Neural progenitor cell (in vitro differentiated cells): ENCODE measurements at regions not wholly inside any gene's neighbourhood (a gene's known extent, or its start where the extent isn't known, plus 50 kb on each side); places are given as distances from the start of the nearest gene placed in this dataset.

Source experiments
- DNase-seq: peaks from one replicate; pipeline ENCODE4 v3.0.0-alpha.2; 2016; ENCODE audit warnings: low spot score
- H2AFZ ChIP-seq: fragments of 200-600 bp; sonication (generic); replicated peaks from 2 replicates; pipeline ENCODE4 v1.6.1; 2016; ENCODE audit warnings: antibody characterized with exemption
- H3F3A ChIP-seq: fragments of 200-600 bp; sonication (generic); 2 replicates; pipeline ENCODE4 v1.6.1; 2016; ENCODE audit warnings: antibody characterized with exemption, low read depth
- H3K27ac ChIP-seq: fragments of 200-600 bp; sonication (generic); 2 replicates; pipeline ENCODE4 v1.5.1; 2016; ENCODE audit warnings: mild to moderate bottlenecking
- H3K27me3 ChIP-seq: fragments of 200-600 bp; sonication (generic); 2 replicates; pipeline ENCODE4 v1.6.1; 2016; ENCODE audit warnings: mild to moderate bottlenecking, moderate library complexity
- H3K36me3 ChIP-seq: fragments of 200-600 bp; sonication (generic); 2 replicates; pipeline ENCODE4 v1.5.1; 2016
- H3K4me1 ChIP-seq: fragments of 200-600 bp; sonication (generic); 2 replicates; pipeline ENCODE4 v1.6.1; 2016; ENCODE audit warnings: mixed run types
- H3K4me2 ChIP-seq: fragments of 200-600 bp; sonication (generic); 2 replicates; pipeline ENCODE4 v1.6.1; 2016
- H3K4me3 ChIP-seq: fragments of 200-600 bp; sonication (generic); 2 replicates; pipeline ENCODE4 v1.5.1; 2016
- H3K79me2 ChIP-seq: fragments of 200-600 bp; sonication (generic); 2 replicates; pipeline ENCODE4 v1.6.1; 2016; ENCODE audit warnings: low read depth
- H3K9ac ChIP-seq: fragments of 200-600 bp; sonication (generic); 2 replicates; pipeline ENCODE4 v1.6.1; 2016
- H3K9me3 ChIP-seq: fragments of 200-600 bp; sonication (generic); 2 replicates; pipeline ENCODE4 v1.5.1; 2016; ENCODE audit warnings: low read depth
- H4K20me1 ChIP-seq: fragments of 200-600 bp; sonication (generic); 2 replicates; pipeline ENCODE4 v1.6.1; 2016; ENCODE audit warnings: low read depth
- H3K27ac Mint-ChIP-seq: 3 replicates; pipeline ENCODE4 v1.8.0; 2021; ENCODE audit warnings: mixed read lengths
- H3K27me3 Mint-ChIP-seq: 2 replicates; pipeline ENCODE4 v1.8.0; 2022; ENCODE audit warnings: low read depth, mild to moderate bottlenecking, inconsistent platforms, moderate library complexity, mixed read lengths; ENCODE audit not compliant: insufficient read depth
- H3K36me3 Mint-ChIP-seq: 3 replicates; pipeline ENCODE4 v1.8.0; 2021; ENCODE audit warnings: mixed read lengths
- H3K4me1 Mint-ChIP-seq: 3 replicates; pipeline ENCODE4 v1.8.0; 2021; ENCODE audit warnings: mixed read lengths
- H3K4me3 Mint-ChIP-seq: 3 replicates; pipeline ENCODE4 v1.8.0; 2021; ENCODE audit warnings: mild to moderate bottlenecking, moderate library complexity, mixed read lengths
- H3K9me3 Mint-ChIP-seq: 3 replicates; pipeline ENCODE4 v1.8.0; 2020; ENCODE audit warnings: mixed read lengths
- CTCF ChIP-seq: fragments of 200-600 bp; sonication (generic); IDR thresholded peaks from 2 replicates; pipeline ENCODE4 v1.5.1; 2017; ENCODE audit warnings: antibody characterized with exemption, mild to moderate bottlenecking
- EZH2 ChIP-seq: fragments of 200-600 bp; sonication (generic); IDR thresholded peaks from 2 replicates; pipeline ENCODE4 v1.6.1; 2017; ENCODE audit warnings: antibody characterized with exemption, mild to moderate bottlenecking, moderate library complexity
- EZH2phosphoT487 ChIP-seq: fragments of 200-600 bp; sonication (generic); IDR thresholded peaks from 2 replicates; pipeline ENCODE4 v1.6.1; 2017; ENCODE audit warnings: antibody characterized with exemption

GRCh38 chr10:35789996-35790395 lies 147.9 kb upstream of the FZD8 start:
- Histone ChIP-seq H3K4me3 (no peak overlapping the region), H3K4me1 (no peaks in the 10 kb centered on the region), H3K9me3 (no peaks in the 10 kb centered on the region), H3K4me2 (no peak overlapping the region), H3F3A (no peaks in the 10 kb centered on the region), H3K79me2 (no peaks in the 10 kb centered on the region), H4K20me1 (no peaks in the 10 kb centered on the region), H3K9ac (no peak overlapping the region), H2AFZ (no peak overlapping the region), H3K27me3 (no peaks in the 10 kb centered on the region), H3K36me3 (no peaks in the 10 kb centered on the region), H3K27ac (no peak overlapping the region)
- Mint-ChIP-seq H3K27me3 (peaks cover 3% of the 10 kb centered on the region), H3K4me1 (peaks cover 5% of the 10 kb centered on the region), H3K36me3 (no peaks in the 10 kb centered on the region), H3K27ac (no peak overlapping the region), H3K4me3 (no peak overlapping the region), H3K9me3 (peaks cover 10% of the 10 kb centered on the region)
- no peak for DNase-seq
- TF ChIP-seq EZH2phosphoT487 (no peak), CTCF (no peak), EZH2 (no peak)

DNA sequence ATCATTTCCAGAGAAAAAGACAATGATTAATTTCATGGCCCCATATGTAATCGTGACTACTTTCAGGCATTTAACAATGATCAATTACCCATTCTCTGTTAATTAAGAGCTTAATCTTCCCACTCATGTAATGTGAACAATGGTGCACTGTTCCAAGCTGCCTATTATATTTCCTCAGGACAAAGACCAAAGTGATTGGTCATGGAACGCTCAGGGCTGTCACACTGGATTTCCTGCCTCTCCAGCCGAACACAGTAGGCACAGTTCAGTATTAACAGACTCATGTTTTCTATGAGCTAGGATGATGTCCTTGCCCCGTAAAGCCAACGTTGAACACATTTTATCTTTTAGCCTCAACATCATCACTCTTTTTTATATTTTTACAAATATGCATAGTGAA lies 142.7 kb upstream of the FZD8 start:
- Histone ChIP-seq H3K9ac (no peak overlapping the region), H3K9me3 (no peaks in the 10 kb centered on the region), H3K4me3 (no peak overlapping the region), H3F3A (no peaks in the 10 kb centered on the region), H3K4me1 (peaks cover 14% of the 10 kb centered on the region), H2AFZ (no peak overlapping the region), H4K20me1 (no peaks in the 10 kb centered on the region), H3K79me2 (no peaks in the 10 kb centered on the region), H3K27ac (no peak overlapping the region), H3K36me3 (no peaks in the 10 kb centered on the region), H3K4me2 (no peak overlapping the region), H3K27me3 (no peaks in the 10 kb centered on the region)
- Mint-ChIP-seq H3K27me3 (peaks cover 6% of the 10 kb centered on the region), H3K36me3 (no peaks in the 10 kb centered on the region), H3K9me3 (peaks cover 12% of the 10 kb centered on the region), H3K4me1 (peaks cover 12% of the 10 kb centered on the region), H3K4me3 (no peak overlapping the region), H3K27ac (no peak overlapping the region)
- TF ChIP-seq EZH2phosphoT487 (no peak), EZH2 (no peak), CTCF (no peak)
- DNase-seq, result no peak

GRCh38 chr10:35783305-35783838 lies 141.3 kb upstream of the FZD8 start:
- Mint-ChIP-seq H3K27ac (no peak overlapping the region), H3K9me3 (peaks cover 12% of the 10 kb centered on the region), H3K4me1 (peaks cover 12% of the 10 kb centered on the region), H3K4me3 (no peak overlapping the region), H3K27me3 (peaks cover 12% of the 10 kb centered on the region), H3K36me3 (no peaks in the 10 kb centered on the region)
- Histone ChIP-seq H3K36me3 (no peaks in the 10 kb centered on the region), H3K9ac (no peak overlapping the region), H4K20me1 (no peaks in the 10 kb centered on the region), H3K79me2 (no peaks in the 10 kb centered on the region), H3K27me3 (no peaks in the 10 kb centered on the region), H3K4me2 (no peak overlapping the region), H3F3A (no peaks in the 10 kb centered on the region), H3K4me1 (peaks cover 14% of the 10 kb centered on the region), H2AFZ (no peak overlapping the region), H3K4me3 (no peak overlapping the region), H3K9me3 (no peaks in the 10 kb centered on the region), H3K27ac (no peak overlapping the region)
- no peak for DNase-seq
- TF ChIP-seq EZH2phosphoT487, result no peak
- TF ChIP-seq EZH2, result no peak
- TF ChIP-seq CTCF, result no peak
